K562 (cell line): ENCODE measurements at regions not wholly inside any gene's neighbourhood (a gene's known extent, or its start where the extent isn't known, plus 50 kb on each side); places are given as distances from the start of the nearest gene placed in this dataset.

Source experiments
- ATAC-seq: fragments of 200-7000 bp; cut with Tn5 transposase; 3 replicates; pipeline ENCODE4 v1.9.1; 2020; ENCODE audit warnings: moderate library complexity
- BruUV-seq: library from RNA; stranded (reverse); fragments of 400-500 nt; replicated peaks from 2 replicates; lab custom pipeline; 2021; lab: Mats Ljungman, UMichigan
- CTCF ChIA-PET: fragments of 300-600 bp; formaldehyde crosslinking; extraction: SDS; loops from one replicate; lab custom pipeline; 2021; ENCODE audit warnings: low intra/inter-chr PET ratio; lab: Yijun Ruan, JAX
- POLR2A ChIA-PET: fragments of 300-600, 350-650 bp; sonication (Branson Sonifier 250); formaldehyde crosslinking; extraction: SDS; loops from one replicate; lab custom pipeline; 2021; ENCODE audit warnings: antibody characterized with exemption, inconsistent platforms; lab: Yijun Ruan, JAX
- DNase-seq, 4 experiments: peaks; one replicate each; pipeline versions ENCODE4 v3.0.0 to v3.0.0-alpha.2; 2011 to 2018; ENCODE audit warnings: low spot score in 3 of 4, mixed read lengths in 3 of 4; ENCODE audit errors: extremely low read depth in 1 of 4
- FAIRE-seq: peaks from 2 replicates; lab custom pipeline; 2011; peaks lifted over from hg19 to GRCh38; lab: Jason Lieb, UNC
- H2AFZ ChIP-seq: 2 replicates; pipeline ENCODE4 v1.6.0; 2011; ENCODE audit warnings: low read depth, low read length, control low read depth, inconsistent platforms
- H3K27ac ChIP-seq: fragments of 200-600 bp; 3 replicates; pipeline ENCODE4 v1.8.0; 2011; ENCODE audit warnings: low read depth, mild to moderate bottlenecking, control low read depth, inconsistent platforms, low read length, moderate library complexity, mixed read lengths; ENCODE audit errors: extremely low read depth
- H3K27me3 ChIP-seq, 2 experiments: fragments of 300-600 bp in 1 of 2; 2 replicates in 1 of 2; 3 replicates in 1 of 2; pipeline versions ENCODE4 v1.6.0 to v1.8.0; 2011; ENCODE audit warnings: inconsistent platforms in 2 of 2, low read length in 2 of 2, mild to moderate bottlenecking in 1 of 2, mixed read lengths in 1 of 2, moderate library complexity in 1 of 2; ENCODE audit not compliant: control insufficient read depth in 2 of 2, insufficient read depth in 2 of 2
- H3K36me3 ChIP-seq: fragments of 300-600 bp; 3 replicates; pipeline ENCODE4 v1.8.0; 2011; ENCODE audit warnings: mild to moderate bottlenecking, low read length, inconsistent platforms; ENCODE audit not compliant: control insufficient read depth, insufficient read depth
- H3K4me1 ChIP-seq, 2 experiments: fragments of 200-600 bp in 1 of 2; replicated peaks in 1 of 2; 2 replicates in 1 of 2; 3 replicates in 1 of 2; pipeline versions ENCODE4 v1.5.1 to v1.8.0; 2011; ENCODE audit warnings: inconsistent platforms in 2 of 2, low read length in 2 of 2, mild to moderate bottlenecking in 1 of 2, mixed read lengths in 1 of 2, moderate library complexity in 1 of 2; ENCODE audit not compliant: control insufficient read depth in 2 of 2, insufficient read depth in 2 of 2
- H3K4me2 ChIP-seq: 2 replicates; pipeline ENCODE4 v1.6.1; 2011; ENCODE audit warnings: low read length, control low read depth, inconsistent platforms, mixed read lengths; ENCODE audit not compliant: insufficient read depth
- H3K4me3 ChIP-seq: fragments of 200-600 bp; sonication (generic), shearing (Covaris generic); 2 replicates; pipeline ENCODE4 v1.5.1; 2016; ENCODE audit warnings: control low read depth, inconsistent platforms
- H3K79me2 ChIP-seq: fragments of 200-600 bp; 3 replicates; pipeline ENCODE4 v1.8.0; 2011; ENCODE audit warnings: low read length, inconsistent platforms; ENCODE audit not compliant: control insufficient read depth, insufficient read depth
- H3K9ac ChIP-seq, 2 experiments: 2 replicates each; pipeline versions ENCODE4 v1.6.0 to v1.6.1; 2011; ENCODE audit warnings: low read depth in 2 of 2, low read length in 2 of 2, control low read depth in 1 of 2, inconsistent platforms in 1 of 2, mild to moderate bottlenecking in 1 of 2, mixed read lengths in 1 of 2; ENCODE audit not compliant: insufficient read depth in 1 of 2
- H3K9me1 ChIP-seq: one replicate; pipeline ENCODE4 v1.6.0; 2011; ENCODE audit warnings: inconsistent platforms, mild to moderate bottlenecking, low read length, moderate library complexity; ENCODE audit not compliant: control insufficient read depth, insufficient read depth
- H3K9me3 ChIP-seq: replicated peaks from 2 replicates; pipeline ENCODE4 v1.5.1; 2011; ENCODE audit warnings: low read depth, low read length, inconsistent platforms; ENCODE audit not compliant: control insufficient read depth, insufficient read depth
- H4K20me1 ChIP-seq: replicated peaks from 2 replicates; pipeline ENCODE4 v1.6.1; 2011; ENCODE audit warnings: low read length, inconsistent platforms, mixed read lengths; ENCODE audit not compliant: control insufficient read depth, insufficient read depth
- CEBPG ChIP-seq, 3 experiments: fragments of 200-800 bp in 1 of 3; sonication (Bioruptor generic) in 1 of 3; sonication (generic) in 1 of 3; formaldehyde crosslinking in 1 of 3; IDR thresholded peaks in 2 of 3; conservative IDR thresholded peaks in 1 of 3; 2 replicates each; pipeline versions ENCODE4 v1.6.1 to v1.8.0; 2016 to 2022; ENCODE audit warnings: missing compliant biosample characterization in 2 of 3, missing genetic modification characterization in 2 of 3, mild to moderate bottlenecking in 1 of 3, missing genetic modification reagents in 1 of 3
- ZNF232 ChIP-seq: sonication (generic); formaldehyde crosslinking; IDR thresholded peaks from 2 replicates; pipeline ENCODE4 v1.8.0; 2022; ENCODE audit warnings: mild to moderate bottlenecking, missing genetic modification reagents
- WGBS: fragments of 100-300 bp; shearing (Covaris generic); methylation state at CpG from one replicate; pipeline ENCODE4 v1.1.6; 2016; ENCODE audit warnings: low coverage, mixed read lengths; ENCODE audit not compliant: insufficient coverage; ENCODE audit errors: missing lambda C conversion rate; 5-methylcytosine and 5-hydroxymethylcytosine counted together
- in situ Hi-C: fragments of 300-500 bp; cut with MboI; formaldehyde crosslinking; loops from 4 replicates; pipeline ENCODE4 v1.15.0; 2018; ENCODE audit warnings: inconsistent platforms, mixed read lengths
- intact Hi-C: fragments of 100-400 bp; cut with micrococcal nuclease; formaldehyde crosslinking; loops from 2 replicates; pipeline ENCODE4 v1.14.2; 2022
- TF ChIP-seq, protein P1 (sequence below), 2 experiments: fragments of 450-650 bp; formaldehyde crosslinking in 1 of 2; IDR thresholded peaks; 2 replicates each; pipeline versions ENCODE4 v1.4.0 to v1.6.1; 2014 to 2020; ENCODE audit warnings: mild to moderate bottlenecking in 2 of 2, borderline replicate concordance in 1 of 2, low read depth in 1 of 2

GRCh38 chr9:129387822-129388221 is 209.8 kb upstream of the IER5L start:
- intact Hi-C loops = no loop called here
- CTCF ChIA-PET = no interaction called here

More at GRCh38 chr9:129387822-129388221, 209.8 kb upstream of the IER5L start:
- no peaks in the 10 kb centered on the region for H3K9me1 ChIP-seq
- in situ Hi-C loops = no loop called here
- FAIRE-seq = peak; percentile 15
- no peak overlapping the region for H3K27ac ChIP-seq
- WGBS = 0% methylated on average over 3 of the region's 3 CpGs
- no TSS peak for BruUV-seq
- no peaks in the 10 kb centered on the region for H3K36me3 ChIP-seq
- no peak for DNase-seq
- H3K9me3 ChIP-seq = no peaks in the 10 kb centered on the region
- ATAC-seq = no peak
- no peak overlapping the region for H2AFZ ChIP-seq
- H3K9ac ChIP-seq = no peak overlapping the region
- POLR2A ChIA-PET = no interaction called here
- H3K4me2 ChIP-seq = no peak overlapping the region
- H4K20me1 ChIP-seq = no peaks in the 10 kb centered on the region
- peaks cover 0 to 15% of the 10 kb centered on the region in 2 experiments; a peak in 1 of 5 replicates for H3K27me3 ChIP-seq
- H3K4me1 ChIP-seq = peaks cover under 1 to 12% of the 10 kb centered on the region in 2 experiments; a peak in 3 of 5 replicates
- TF ChIP-seq CEBPG (CRISPR knock-in tag; IDR thresholded peaks at IDR 0.05) (no peak), CEBPG (tag; conservative IDR thresholded peaks at IDR 0.05 in 1 of 2, IDR thresholded peaks at IDR 0.05 in 1 of 2) (0 out of 4 replicates have a peak, but pooled peaks of 1 of the 2 experiments have one; percentile 26), ZNF232 (no peak)
- TF ChIP-seq, protein P1, sequence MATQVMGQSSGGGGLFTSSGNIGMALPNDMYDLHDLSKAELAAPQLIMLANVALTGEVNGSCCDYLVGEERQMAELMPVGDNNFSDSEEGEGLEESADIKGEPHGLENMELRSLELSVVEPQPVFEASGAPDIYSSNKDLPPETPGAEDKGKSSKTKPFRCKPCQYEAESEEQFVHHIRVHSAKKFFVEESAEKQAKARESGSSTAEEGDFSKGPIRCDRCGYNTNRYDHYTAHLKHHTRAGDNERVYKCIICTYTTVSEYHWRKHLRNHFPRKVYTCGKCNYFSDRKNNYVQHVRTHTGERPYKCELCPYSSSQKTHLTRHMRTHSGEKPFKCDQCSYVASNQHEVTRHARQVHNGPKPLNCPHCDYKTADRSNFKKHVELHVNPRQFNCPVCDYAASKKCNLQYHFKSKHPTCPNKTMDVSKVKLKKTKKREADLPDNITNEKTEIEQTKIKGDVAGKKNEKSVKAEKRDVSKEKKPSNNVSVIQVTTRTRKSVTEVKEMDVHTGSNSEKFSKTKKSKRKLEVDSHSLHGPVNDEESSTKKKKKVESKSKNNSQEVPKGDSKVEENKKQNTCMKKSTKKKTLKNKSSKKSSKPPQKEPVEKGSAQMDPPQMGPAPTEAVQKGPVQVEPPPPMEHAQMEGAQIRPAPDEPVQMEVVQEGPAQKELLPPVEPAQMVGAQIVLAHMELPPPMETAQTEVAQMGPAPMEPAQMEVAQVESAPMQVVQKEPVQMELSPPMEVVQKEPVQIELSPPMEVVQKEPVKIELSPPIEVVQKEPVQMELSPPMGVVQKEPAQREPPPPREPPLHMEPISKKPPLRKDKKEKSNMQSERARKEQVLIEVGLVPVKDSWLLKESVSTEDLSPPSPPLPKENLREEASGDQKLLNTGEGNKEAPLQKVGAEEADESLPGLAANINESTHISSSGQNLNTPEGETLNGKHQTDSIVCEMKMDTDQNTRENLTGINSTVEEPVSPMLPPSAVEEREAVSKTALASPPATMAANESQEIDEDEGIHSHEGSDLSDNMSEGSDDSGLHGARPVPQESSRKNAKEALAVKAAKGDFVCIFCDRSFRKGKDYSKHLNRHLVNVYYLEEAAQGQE (IDR thresholded peaks at IDR 0.05; ENCODE audit: borderline replicate concordance) = 0 out of 2 replicates have a peak, but pooled peaks have one; percentile 33
- TF ChIP-seq, protein P1 (CRISPR knock-in tag; IDR thresholded peaks at IDR 0.05; ENCODE audit: low read depth) = no peak
- no peaks in the 10 kb centered on the region for H3K79me2 ChIP-seq
- no peak overlapping the region for H3K4me3 ChIP-seq
